Stromal cell of bone marrow (primary cell): ENCODE measurements at regions not wholly inside any gene's neighbourhood (a gene's known extent, or its start where the extent isn't known, plus 50 kb on each side); places are given as distances from the start of the nearest gene placed in this dataset.

ENCODE experiments used
- DNase-seq: peaks from one replicate; pipeline ENCODE4 v3.0.0-alpha.2; 2012; ENCODE audit warnings: low read depth

DNA sequence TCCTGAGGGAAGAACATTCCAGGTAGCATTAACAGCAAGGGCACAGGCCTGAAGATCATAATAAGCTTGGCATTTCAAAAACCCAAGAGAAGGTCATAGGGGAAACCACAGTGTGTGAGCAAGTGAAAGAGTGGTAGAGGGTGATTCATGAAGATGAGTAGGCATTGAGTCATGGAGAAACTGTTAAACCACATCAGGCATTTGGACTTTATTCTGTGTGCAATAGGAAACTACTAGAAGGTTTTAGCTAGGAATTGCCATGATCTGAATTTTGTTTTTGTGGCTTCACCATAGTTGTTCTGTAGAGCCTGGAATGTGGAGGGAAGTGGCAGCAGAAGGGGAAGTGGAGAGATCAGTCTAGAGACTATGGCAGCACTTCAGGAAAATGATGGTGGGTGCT is 359.0 kb upstream of the PTBP2 start:
- DNase-seq = peak; percentile 97

- DNase-seq = no peak
Measured at GRCh38 chr1:96363826-96364225, 357.8 kb upstream of the PTBP2 start.

GRCh38 chr1:96364576-96364975 is 357.0 kb upstream of the PTBP2 start:
- no peak for DNase-seq

- no peak for DNase-seq
Measured at GRCh38 chr1:96365076-96365475, 356.5 kb upstream of the PTBP2 start.

DNA sequence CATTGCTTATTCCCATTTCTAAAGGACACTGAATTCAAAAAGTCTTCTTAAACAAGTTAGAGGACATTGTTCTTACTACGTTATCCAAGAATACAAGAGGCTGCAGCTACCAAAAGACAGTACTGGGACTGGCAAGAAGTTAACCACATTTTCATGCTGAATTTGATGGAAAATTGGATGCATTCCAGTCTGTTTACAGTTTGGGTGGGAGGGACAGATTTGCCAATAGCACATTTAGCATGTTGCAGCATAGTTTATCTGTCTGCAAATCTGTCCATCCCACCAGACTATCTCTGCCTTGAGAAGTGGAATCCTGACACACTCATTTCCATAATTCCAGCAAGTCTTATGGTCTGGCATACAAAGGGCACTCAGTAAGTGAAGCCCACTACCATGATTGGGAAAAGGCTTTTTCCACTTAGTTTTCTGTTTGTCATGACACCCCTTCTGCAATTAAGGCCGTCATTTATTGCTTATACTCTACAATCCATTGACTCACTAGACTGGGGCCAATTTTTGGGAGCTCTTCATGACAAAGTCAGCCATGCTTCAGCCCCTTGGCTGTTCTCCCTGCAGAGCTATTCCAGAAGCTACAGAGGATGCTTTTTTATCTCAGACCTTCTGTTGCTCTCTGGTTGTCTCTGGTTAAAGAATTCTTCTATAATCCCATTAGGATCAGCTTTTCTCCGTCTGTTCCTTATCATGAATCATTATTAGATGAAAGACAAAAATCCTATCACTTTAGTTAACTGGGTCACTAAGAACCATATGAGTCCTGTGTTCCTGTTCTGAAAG is 355.8 kb upstream of the PTBP2 start:
- DNase-seq = no peak

DNA sequence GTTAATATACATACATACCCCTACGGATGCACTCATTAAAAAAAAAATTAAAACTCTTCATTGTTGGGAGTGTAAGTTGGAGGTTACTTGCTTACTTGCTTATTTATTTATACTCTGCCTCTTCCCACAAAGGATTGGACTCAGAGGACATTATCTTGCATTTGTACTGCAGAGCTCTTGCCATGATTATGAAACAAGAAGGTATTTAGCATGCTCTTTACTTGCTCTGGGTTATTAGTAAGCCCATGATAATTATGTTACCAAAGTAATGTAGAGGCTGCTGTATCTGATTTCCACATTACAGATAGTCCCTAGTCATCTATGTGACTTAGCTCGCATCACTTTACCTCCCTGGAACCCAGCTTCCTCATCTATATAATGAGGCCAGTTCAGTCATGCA is 355.1 kb upstream of the PTBP2 start:
- no peak for DNase-seq

DNA sequence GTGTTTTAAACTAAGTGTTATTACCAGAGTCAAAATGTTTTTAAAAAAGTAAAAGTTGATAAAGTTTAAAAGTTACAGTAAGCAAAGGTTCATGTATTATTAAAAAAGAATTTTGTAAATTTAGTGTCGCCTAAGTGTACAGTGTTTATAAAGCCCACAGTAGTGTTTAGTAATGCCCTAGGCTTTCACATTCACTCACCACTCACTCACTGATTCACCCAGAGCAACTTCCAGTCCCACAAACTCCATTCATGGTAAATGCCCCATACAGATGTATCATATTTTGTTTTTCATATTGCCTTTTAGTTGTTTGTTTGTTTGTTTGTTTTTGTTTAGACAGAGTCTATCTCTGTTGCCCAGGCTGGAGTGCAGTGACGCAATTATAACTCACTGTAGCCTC is 353.8 kb upstream of the PTBP2 start:
- no peak for DNase-seq

- DNase-seq = peak; percentile 72
Measured at GRCh38 chr1:96370757-96371156, 350.8 kb upstream of the PTBP2 start.

DNA sequence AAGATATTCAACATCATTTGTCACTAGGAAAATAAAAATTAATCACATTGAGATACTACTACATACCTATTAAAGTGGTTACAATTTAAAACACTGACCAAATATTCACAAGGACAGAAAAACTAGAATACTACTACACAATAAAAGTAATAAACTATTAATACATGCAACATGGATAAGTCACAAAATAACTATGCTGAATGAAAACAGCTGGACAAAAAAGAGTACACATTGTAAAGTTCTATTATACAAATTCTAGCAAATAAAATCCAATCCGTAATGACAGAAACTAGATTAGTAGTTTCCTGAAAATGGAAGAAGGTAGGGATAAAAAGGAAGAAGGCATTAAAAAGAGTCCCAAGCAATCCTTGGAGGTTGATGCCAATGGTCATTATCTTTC is 348.7 kb upstream of the PTBP2 start:
- DNase-seq = no peak

- DNase-seq = no peak
Measured at GRCh38 chr1:96374076-96374762, 347.4 kb upstream of the PTBP2 start.

GRCh38 chr1:96376846-96377245 is 344.7 kb upstream of the PTBP2 start:
- no peak for DNase-seq

DNA sequence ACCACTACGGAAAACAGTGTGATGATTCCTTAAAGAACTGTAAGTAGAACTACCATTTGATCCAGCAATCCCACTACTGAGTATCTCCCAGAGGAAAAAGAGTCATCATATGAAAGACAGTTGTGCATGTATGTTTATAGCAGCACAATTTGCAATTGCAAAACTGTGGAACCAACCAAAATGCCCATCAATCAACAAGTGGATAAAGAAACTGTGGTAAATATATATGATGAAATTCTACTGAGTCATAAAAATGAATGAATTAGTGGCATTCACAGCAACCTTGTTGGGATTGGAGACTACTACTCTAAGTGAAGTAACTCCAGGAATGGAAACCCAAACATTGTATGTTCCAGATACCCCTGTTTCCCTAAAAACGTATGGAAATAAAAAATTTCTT is 337.0 kb upstream of the PTBP2 start:
- no peak for DNase-seq

GRCh38 chr1:96387785-96388184 is 333.8 kb upstream of the PTBP2 start:
- no peak for DNase-seq

GRCh38 chr1:96388421-96389310 is 332.9 kb upstream of the PTBP2 start:
- DNase-seq = no peak

- no peak for DNase-seq
Measured at GRCh38 chr1:96400089-96400488, 321.5 kb upstream of the PTBP2 start.

- DNase-seq = no peak
Measured at GRCh38 chr1:96409087-96409486, 312.5 kb upstream of the PTBP2 start.

DNA sequence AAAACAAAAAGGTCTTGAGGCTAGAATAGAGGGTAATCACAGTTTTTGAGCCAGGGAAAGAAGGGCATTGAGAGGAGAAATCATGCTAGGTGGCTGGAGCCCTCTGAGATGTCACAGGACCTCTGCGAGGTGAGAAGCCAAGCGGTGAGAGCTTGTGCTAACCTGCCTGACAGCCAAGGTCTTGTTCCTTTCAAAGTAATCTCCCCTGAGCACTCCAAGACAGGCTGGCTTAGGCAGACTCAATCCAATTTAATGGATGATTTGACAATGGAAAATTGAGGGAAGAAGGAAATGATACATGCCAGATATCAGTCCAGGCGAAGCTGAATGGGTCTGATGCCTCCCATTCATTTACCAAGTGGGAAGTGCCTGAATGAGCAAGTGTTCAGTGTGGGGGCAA is 311.9 kb upstream of the PTBP2 start:
- DNase-seq = no peak

- no peak for DNase-seq
Measured at GRCh38 chr1:96411006-96411405, 310.6 kb upstream of the PTBP2 start.

DNA sequence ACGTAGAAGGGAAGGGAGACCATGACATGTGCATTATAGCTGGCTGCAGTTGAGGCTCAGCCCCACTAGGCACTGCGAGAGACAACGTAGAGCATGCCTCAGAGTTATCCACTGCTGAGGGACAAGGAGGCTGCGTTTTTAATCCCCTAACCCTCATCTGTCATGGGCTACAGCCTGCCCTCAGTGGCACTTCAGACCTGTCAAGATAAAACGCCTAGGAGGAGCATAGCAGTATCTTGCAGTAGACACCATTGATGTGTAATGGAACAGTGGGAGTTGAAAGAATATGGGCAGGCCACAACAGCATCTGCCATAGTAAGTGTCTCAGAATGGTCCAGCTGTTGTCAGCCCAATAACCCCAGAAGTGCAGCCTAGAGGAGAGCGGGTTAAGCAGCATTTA is 307.0 kb upstream of the PTBP2 start:
- no peak for DNase-seq

- peak; percentile 99 for DNase-seq
Measured at GRCh38 chr1:96416111-96416595, 305.4 kb upstream of the PTBP2 start.

DNA sequence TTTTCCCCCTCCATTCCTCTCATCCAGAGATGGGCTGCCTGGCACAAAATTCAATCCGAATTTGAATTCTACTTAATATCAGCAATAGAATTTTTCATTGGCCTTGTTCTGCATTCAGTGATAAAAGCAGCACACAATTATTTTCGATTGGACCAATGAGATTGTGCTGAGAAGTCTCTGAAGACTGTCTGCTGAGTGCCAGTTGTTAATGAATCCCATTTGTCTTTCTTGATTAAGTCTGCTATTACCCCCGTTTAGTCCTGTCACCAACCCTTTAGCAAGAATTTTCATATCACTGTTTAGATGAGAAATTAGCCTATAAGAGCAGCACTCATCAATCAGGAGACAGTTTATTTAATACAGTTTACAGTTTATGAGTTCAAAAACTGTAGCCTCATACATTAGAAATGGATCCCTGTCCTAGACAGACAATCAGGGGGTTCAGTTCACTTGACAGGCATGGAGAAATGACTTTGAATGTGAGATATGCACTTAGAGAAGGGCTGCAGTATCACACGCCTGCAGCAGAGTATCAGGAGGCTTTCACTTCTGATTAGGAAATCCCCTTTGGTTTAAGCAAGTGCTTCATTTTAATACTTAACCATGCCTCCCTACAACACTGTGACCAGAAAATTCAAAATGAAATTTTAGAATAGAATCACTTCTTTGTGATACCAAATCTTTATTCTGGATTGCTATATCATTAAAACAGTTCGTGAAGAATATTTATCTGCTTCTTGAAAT is 304.7 kb upstream of the PTBP2 start:
- no peak for DNase-seq

DNA sequence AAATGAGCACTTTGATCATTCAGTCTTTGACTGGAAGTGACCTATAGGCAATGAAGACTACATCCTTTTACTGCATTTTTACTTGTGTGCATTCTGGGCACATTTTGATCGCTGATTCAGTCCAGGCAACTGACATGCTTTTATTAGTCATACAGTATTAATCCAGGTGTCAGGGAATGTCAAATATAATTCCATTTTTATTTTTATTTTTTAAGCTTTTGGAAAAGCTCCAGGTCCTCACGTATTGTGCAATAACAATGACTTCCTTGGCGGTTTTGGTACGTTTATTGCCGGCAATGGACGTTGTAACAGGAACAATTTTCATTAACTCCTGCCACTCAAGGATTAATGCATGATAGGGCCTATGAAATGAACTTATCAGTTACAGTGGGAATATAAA is 302.6 kb upstream of the PTBP2 start:
- DNase-seq = no peak
